HG03565 (cell line): ENCODE measurements at regions not wholly inside any gene's neighbourhood (a gene's known extent, or its start where the extent isn't known, plus 50 kb on each side); places are given as distances from the start of the nearest gene placed in this dataset.

Experiments
- ATAC-seq: cut with Tn5 transposase; IDR thresholded peaks from one replicate; pipeline ENCODE4 v1.9.1; 2021; ENCODE audit warnings: mild to moderate bottlenecking, moderate library complexity; ENCODE audit not compliant: unreplicated experiment

- no peak for ATAC-seq
Observed at GRCh38 chr1:192045131-192045530, 113.1 kb upstream of the RGS18 start.

- no peak for ATAC-seq
Observed at GRCh38 chr1:192053531-192053971, 104.7 kb upstream of the RGS18 start.

- ATAC-seq: no peak
Observed at GRCh38 chr1:192057766-192058165, 100.5 kb upstream of the RGS18 start.

- ATAC-seq: no peak
Observed at GRCh38 chr1:192059407-192059806, 98.9 kb upstream of the RGS18 start.

GRCh38 chr1:192061556-192061955 lies 96.7 kb upstream of the RGS18 start:
- no peak for ATAC-seq

GRCh38 chr1:192065087-192065486 lies 93.2 kb upstream of the RGS18 start:
- ATAC-seq: no peak

GRCh38 chr1:192066202-192066601 lies 92.1 kb upstream of the RGS18 start:
- ATAC-seq: no peak

- ATAC-seq: no peak
Observed at GRCh38 chr1:192067360-192067759, 90.9 kb upstream of the RGS18 start.

- no peak for ATAC-seq
Observed at GRCh38 chr1:192070213-192070612, 88.0 kb upstream of the RGS18 start.

GRCh38 chr1:192080684-192081083 lies 77.6 kb upstream of the RGS18 start:
- no peak for ATAC-seq

- ATAC-seq: no peak
Observed at GRCh38 chr1:192081359-192081758, 76.9 kb upstream of the RGS18 start.

- no peak for ATAC-seq
Observed at GRCh38 chr1:192086644-192087043, 71.6 kb upstream of the RGS18 start.

- no peak for ATAC-seq
Observed at GRCh38 chr1:192087334-192087733, 70.9 kb upstream of the RGS18 start.

GRCh38 chr1:192088496-192088895 lies 69.8 kb upstream of the RGS18 start:
- no peak for ATAC-seq

GRCh38 chr1:192098001-192098400 lies 60.3 kb upstream of the RGS18 start:
- ATAC-seq: no peak

GRCh38 chr1:192099328-192099727 lies 58.9 kb upstream of the RGS18 start:
- no peak for ATAC-seq

GRCh38 chr1:192100686-192101468 lies 57.4 kb upstream of the RGS18 start:
- ATAC-seq: no peak

GRCh38 chr1:192104128-192104527 lies 54.1 kb upstream of the RGS18 start:
- ATAC-seq: no peak

GRCh38 chr1:192104852-192105251 lies 53.4 kb upstream of the RGS18 start:
- no peak for ATAC-seq

- ATAC-seq: no peak
Observed at GRCh38 chr1:192108161-192108560, 50.1 kb upstream of the RGS18 start.
